Activated naive CD4-positive, alpha-beta T cell treated with anti-CD3 and anti-CD28 coated beads for 36 hours (primary cell): ENCODE measurements at regions not wholly inside any gene's neighbourhood (a gene's known extent, or its start where the extent isn't known, plus 50 kb on each side); places are given as distances from the start of the nearest gene placed in this dataset.

ENCODE experiments used
- CTCF ChIA-PET: fragments of 350-600 bp; sonication (Branson Sonifier 250); formaldehyde crosslinking; loops from one replicate; lab custom pipeline; 2021; ENCODE audit warnings: antibody characterized with exemption; lab: Charles Lee
- DNase-seq: peaks from one replicate; pipeline ENCODE4 v3.0.0-alpha.2; 2020
- H3K27ac Mint-ChIP-seq: one replicate; pipeline ENCODE4 v1.8.0; 2021; ENCODE audit warnings: mild to moderate bottlenecking, mixed read lengths
- H3K27me3 Mint-ChIP-seq: one replicate; pipeline ENCODE4 v1.8.0; 2021; ENCODE audit warnings: low read depth, mixed read lengths
- H3K36me3 Mint-ChIP-seq: one replicate; pipeline ENCODE4 v1.8.0; 2021; ENCODE audit warnings: low read depth, mixed read lengths
- H3K4me1 Mint-ChIP-seq: one replicate; pipeline ENCODE4 v1.8.0; 2021; ENCODE audit warnings: low read depth, mixed read lengths
- H3K4me3 Mint-ChIP-seq: one replicate; pipeline ENCODE4 v1.8.0; 2021; ENCODE audit warnings: mild to moderate bottlenecking, moderate library complexity, mixed read lengths
- H3K9me3 Mint-ChIP-seq: one replicate; pipeline ENCODE4 v1.8.0; 2021; ENCODE audit warnings: mixed read lengths
- intact Hi-C: fragments of 100-400 bp; cut with micrococcal nuclease; formaldehyde crosslinking; loops from one replicate; pipeline ENCODE4 v1.15.1; 2023

- Mint-ChIP-seq H3K4me3 (no peak overlapping the region), H3K4me1 (no peaks in the 10 kb centered on the region), H3K27me3 (no peaks in the 10 kb centered on the region), H3K27ac (no peak overlapping the region), H3K9me3 (peaks cover 8% of the 10 kb centered on the region), H3K36me3 (no peaks in the 10 kb centered on the region)
- no peak for DNase-seq
- CTCF ChIA-PET, result no interaction called here
- intact Hi-C loops, result no loop called here
Measured at GRCh38 chr18:39998317-39998716, 1956.7 kb upstream of the PIK3C3 start.

- no peak overlapping the region for H3K4me3 Mint-ChIP-seq
Measured at GRCh38 chr18:39994498-39994897, 1960.5 kb upstream of the PIK3C3 start.

GRCh38 chr18:39991696-39992265 lies 1963.3 kb upstream of the PIK3C3 start:
- DNase-seq, result no peak
- intact Hi-C loops, result no loop called here
- no peaks in the 10 kb centered on the region for H3K4me1 Mint-ChIP-seq
- CTCF ChIA-PET, result no interaction called here
- no peaks in the 10 kb centered on the region for H3K27me3 Mint-ChIP-seq
- H3K4me3 Mint-ChIP-seq, result no peak overlapping the region
- no peaks in the 10 kb centered on the region for H3K36me3 Mint-ChIP-seq
- H3K27ac Mint-ChIP-seq, result no peak overlapping the region
- H3K9me3 Mint-ChIP-seq, result peaks cover 4% of the 10 kb centered on the region

More at GRCh38 chr18:39994498-39994897, 1960.5 kb upstream of the PIK3C3 start:
- CTCF ChIA-PET, result no interaction called here
- H3K27me3 Mint-ChIP-seq, result no peaks in the 10 kb centered on the region
- no peak for DNase-seq
- no peaks in the 10 kb centered on the region for H3K4me1 Mint-ChIP-seq
- peaks cover 3% of the 10 kb centered on the region for H3K9me3 Mint-ChIP-seq
- no peaks in the 10 kb centered on the region for H3K36me3 Mint-ChIP-seq
- H3K27ac Mint-ChIP-seq, result no peak overlapping the region
- intact Hi-C loops, result no loop called here

GRCh38 chr18:39990540-39990939 lies 1964.5 kb upstream of the PIK3C3 start:
- intact Hi-C loops, result no loop called here
- no peak overlapping the region for H3K4me3 Mint-ChIP-seq
- H3K4me1 Mint-ChIP-seq, result no peaks in the 10 kb centered on the region
- peaks cover 1% of the 10 kb centered on the region for H3K9me3 Mint-ChIP-seq
- no peaks in the 10 kb centered on the region for H3K36me3 Mint-ChIP-seq
- CTCF ChIA-PET, result interaction anchor here (0.6 kb wide), 1 partner anchor 518 kb away, joined by 3 read pairs; no protein-coding TSS in a partner anchor
- DNase-seq, result no peak
- H3K27me3 Mint-ChIP-seq, result no peaks in the 10 kb centered on the region
- no peak overlapping the region for H3K27ac Mint-ChIP-seq

GRCh38 chr18:39976771-39977170 lies 1978.3 kb upstream of the PIK3C3 start:
- Mint-ChIP-seq H3K36me3 (no peaks in the 10 kb centered on the region), H3K27ac (no peak overlapping the region), H3K27me3 (no peaks in the 10 kb centered on the region), H3K4me1 (no peaks in the 10 kb centered on the region), H3K4me3 (no peak overlapping the region), H3K9me3 (no peaks in the 10 kb centered on the region)
- no peak for DNase-seq
- CTCF ChIA-PET, result no interaction called here
- intact Hi-C loops, result no loop called here

GRCh38 chr18:39972521-39972920 lies 1982.5 kb upstream of the PIK3C3 start:
- CTCF ChIA-PET, result no interaction called here
- DNase-seq, result no peak
- Mint-ChIP-seq H3K4me3 (no peak overlapping the region), H3K36me3 (no peaks in the 10 kb centered on the region), H3K27me3 (no peaks in the 10 kb centered on the region), H3K27ac (no peak overlapping the region), H3K9me3 (peaks cover 2% of the 10 kb centered on the region), H3K4me1 (no peaks in the 10 kb centered on the region)
- intact Hi-C loops, result no loop called here

- Mint-ChIP-seq H3K36me3 (no peaks in the 10 kb centered on the region), H3K27ac (no peak overlapping the region), H3K4me1 (no peaks in the 10 kb centered on the region), H3K27me3 (no peaks in the 10 kb centered on the region), H3K4me3 (no peak overlapping the region), H3K9me3 (peaks cover 2% of the 10 kb centered on the region)
- intact Hi-C loops, result no loop called here
- CTCF ChIA-PET, result no interaction called here
- DNase-seq, result no peak
Measured at GRCh38 chr18:39969803-39970494, 1985.1 kb upstream of the PIK3C3 start.

GRCh38 chr18:39966275-39966674 lies 1988.8 kb upstream of the PIK3C3 start:
- Mint-ChIP-seq H3K4me1 (no peaks in the 10 kb centered on the region), H3K4me3 (no peak overlapping the region), H3K9me3 (peaks cover 2% of the 10 kb centered on the region), H3K36me3 (no peaks in the 10 kb centered on the region), H3K27ac (no peak overlapping the region), H3K27me3 (no peaks in the 10 kb centered on the region)
- intact Hi-C loops, result no loop called here
- CTCF ChIA-PET, result no interaction called here
- no peak for DNase-seq

GRCh38 chr18:39962546-39962945 lies 1992.5 kb upstream of the PIK3C3 start:
- H3K27me3 Mint-ChIP-seq, result no peaks in the 10 kb centered on the region
- H3K36me3 Mint-ChIP-seq, result no peaks in the 10 kb centered on the region
- no peak overlapping the region for H3K27ac Mint-ChIP-seq
- H3K4me1 Mint-ChIP-seq, result no peaks in the 10 kb centered on the region
- DNase-seq, result no peak
- CTCF ChIA-PET, result no interaction called here
- H3K9me3 Mint-ChIP-seq, result no peaks in the 10 kb centered on the region
- no peak overlapping the region for H3K4me3 Mint-ChIP-seq
- intact Hi-C loops, result no loop called here

- no peak overlapping the region for H3K27ac Mint-ChIP-seq
- peaks cover 3% of the 10 kb centered on the region for H3K9me3 Mint-ChIP-seq
- no peak for DNase-seq
- H3K4me1 Mint-ChIP-seq, result no peaks in the 10 kb centered on the region
- H3K4me3 Mint-ChIP-seq, result no peak overlapping the region
- CTCF ChIA-PET, result no interaction called here
- H3K36me3 Mint-ChIP-seq, result no peaks in the 10 kb centered on the region
- intact Hi-C loops, result no loop called here
- no peaks in the 10 kb centered on the region for H3K27me3 Mint-ChIP-seq
Measured at GRCh38 chr18:39960550-39960949, 1994.5 kb upstream of the PIK3C3 start.

GRCh38 chr18:39959839-39960238 lies 1995.2 kb upstream of the PIK3C3 start:
- Mint-ChIP-seq H3K36me3 (no peaks in the 10 kb centered on the region), H3K27ac (no peak overlapping the region), H3K27me3 (no peaks in the 10 kb centered on the region), H3K9me3 (peaks cover 3% of the 10 kb centered on the region), H3K4me1 (no peaks in the 10 kb centered on the region), H3K4me3 (no peak overlapping the region)
- CTCF ChIA-PET, result no interaction called here
- intact Hi-C loops, result no loop called here
- no peak for DNase-seq

GRCh38 chr18:39958876-39959275 lies 1996.2 kb upstream of the PIK3C3 start:
- H3K9me3 Mint-ChIP-seq, result peaks cover 3% of the 10 kb centered on the region
- no peak overlapping the region for H3K4me3 Mint-ChIP-seq
- CTCF ChIA-PET, result no interaction called here
- H3K27ac Mint-ChIP-seq, result no peak overlapping the region
- intact Hi-C loops, result no loop called here
- H3K27me3 Mint-ChIP-seq, result no peaks in the 10 kb centered on the region
- H3K36me3 Mint-ChIP-seq, result no peaks in the 10 kb centered on the region
- H3K4me1 Mint-ChIP-seq, result no peaks in the 10 kb centered on the region
- DNase-seq, result no peak

GRCh38 chr18:39952816-39953215 lies 2002.2 kb upstream of the PIK3C3 start:
- H3K4me3 Mint-ChIP-seq, result no peak overlapping the region
- no peak for DNase-seq
- H3K4me1 Mint-ChIP-seq, result no peaks in the 10 kb centered on the region
- H3K9me3 Mint-ChIP-seq, result peaks cover 3% of the 10 kb centered on the region
- no peaks in the 10 kb centered on the region for H3K36me3 Mint-ChIP-seq
- CTCF ChIA-PET, result no interaction called here
- no peaks in the 10 kb centered on the region for H3K27me3 Mint-ChIP-seq
- intact Hi-C loops, result no loop called here
- no peak overlapping the region for H3K27ac Mint-ChIP-seq
